GM10266 (cell line): ENCODE measurements at regions not wholly inside any gene's neighbourhood (a gene's known extent, or its start where the extent isn't known, plus 50 kb on each side); places are given as distances from the start of the nearest gene placed in this dataset.

ENCODE experiments used
- DNase-seq: peaks from one replicate; pipeline ENCODE4 v3.0.0; 2012; ENCODE audit errors: extremely low spot score
- TF ChIP-seq, protein P1 (sequence below): IDR thresholded peaks from 2 replicates; pipeline ENCODE4 v1.5.1; 2012; ENCODE audit warnings: mild to moderate bottlenecking, low read depth; ENCODE audit not compliant: control insufficient read depth, insufficient read depth; ENCODE audit errors: missing control alignments

- TF ChIP-seq, protein P1, sequence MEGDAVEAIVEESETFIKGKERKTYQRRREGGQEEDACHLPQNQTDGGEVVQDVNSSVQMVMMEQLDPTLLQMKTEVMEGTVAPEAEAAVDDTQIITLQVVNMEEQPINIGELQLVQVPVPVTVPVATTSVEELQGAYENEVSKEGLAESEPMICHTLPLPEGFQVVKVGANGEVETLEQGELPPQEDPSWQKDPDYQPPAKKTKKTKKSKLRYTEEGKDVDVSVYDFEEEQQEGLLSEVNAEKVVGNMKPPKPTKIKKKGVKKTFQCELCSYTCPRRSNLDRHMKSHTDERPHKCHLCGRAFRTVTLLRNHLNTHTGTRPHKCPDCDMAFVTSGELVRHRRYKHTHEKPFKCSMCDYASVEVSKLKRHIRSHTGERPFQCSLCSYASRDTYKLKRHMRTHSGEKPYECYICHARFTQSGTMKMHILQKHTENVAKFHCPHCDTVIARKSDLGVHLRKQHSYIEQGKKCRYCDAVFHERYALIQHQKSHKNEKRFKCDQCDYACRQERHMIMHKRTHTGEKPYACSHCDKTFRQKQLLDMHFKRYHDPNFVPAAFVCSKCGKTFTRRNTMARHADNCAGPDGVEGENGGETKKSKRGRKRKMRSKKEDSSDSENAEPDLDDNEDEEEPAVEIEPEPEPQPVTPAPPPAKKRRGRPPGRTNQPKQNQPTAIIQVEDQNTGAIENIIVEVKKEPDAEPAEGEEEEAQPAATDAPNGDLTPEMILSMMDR = no peak
- no peak for DNase-seq
Observed at GRCh38 chr10:28354511-28354910, 51.6 kb upstream of the MPP7 start.

DNA sequence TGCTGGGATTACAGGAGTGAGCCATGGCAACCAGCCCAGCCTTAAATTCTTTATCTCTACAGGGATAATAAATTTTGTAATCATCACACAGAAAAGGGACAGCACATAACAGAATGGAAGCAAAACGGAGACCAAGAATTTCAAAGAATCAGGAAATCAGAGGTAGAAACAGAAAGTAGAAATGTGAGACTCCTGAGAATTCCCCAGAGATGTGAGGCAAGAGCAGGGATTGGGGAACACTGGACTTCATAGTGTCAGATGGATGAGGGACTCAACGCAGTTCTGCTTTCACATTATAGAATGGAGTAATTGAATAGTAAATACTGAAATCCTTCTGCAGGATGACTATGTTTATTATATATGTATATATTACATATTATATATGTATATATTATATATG, 52.5 kb upstream of the MPP7 start:
- no peak for DNase-seq
- TF ChIP-seq, protein P1 = no peak

GRCh38 chr10:28359334-28359733, 56.5 kb upstream of the MPP7 start:
- TF ChIP-seq, protein P1 = no peak

GRCh38 chr10:28360175-28360574, 57.3 kb upstream of the MPP7 start:
- DNase-seq = no peak
- TF ChIP-seq, protein P1 = no peak

More at GRCh38 chr10:28359334-28359733, 56.5 kb upstream of the MPP7 start:
- DNase-seq = no peak

GRCh38 chr10:28363376-28363775, 60.5 kb upstream of the MPP7 start:
- DNase-seq = no peak
- TF ChIP-seq, protein P1 = no peak

- no peak for DNase-seq
- TF ChIP-seq, protein P1 = no peak
Observed at GRCh38 chr10:28365840-28366239, 63.0 kb upstream of the MPP7 start.

DNA sequence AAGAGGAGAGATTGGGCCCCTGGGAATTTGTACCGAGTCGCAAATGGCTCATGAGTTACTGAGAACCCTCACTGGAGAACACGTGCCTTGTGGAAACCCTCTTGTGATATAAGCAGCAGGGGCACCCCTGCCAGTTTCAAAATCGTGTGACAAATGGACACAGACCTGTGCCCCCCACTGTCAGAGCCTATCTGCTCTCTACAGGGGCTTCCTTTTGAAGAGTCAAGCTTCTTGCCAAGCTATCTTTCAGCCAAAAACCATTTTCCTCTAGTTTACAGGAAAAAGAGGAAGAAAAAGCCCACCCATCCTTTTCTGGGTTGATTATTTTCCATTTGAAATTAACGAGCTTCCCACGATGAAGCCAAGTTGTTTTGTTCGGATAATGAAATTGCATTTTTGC, 64.1 kb upstream of the MPP7 start:
- no peak for DNase-seq
- TF ChIP-seq, protein P1 = no peak
